Left lung (tissue), 4 donors: ENCODE measurements at regions not wholly inside any gene's neighbourhood (a gene's known extent, or its start where the extent isn't known, plus 50 kb on each side); places are given as distances from the start of the nearest gene placed in this dataset.

Experiments used
- ATAC-seq: fragments of 200-7000 bp; cut with Tn5 transposase; one replicate; pipeline ENCODE4 v1.9.1; 2020; ENCODE audit warnings: moderate library complexity
- DNase-seq, 4 donors: peaks; one replicate each; pipeline ENCODE4 v3.0.0-alpha.2; 2013 to 2020
- H3K27ac ChIP-seq, 2 donors: fragments of 200-600 bp; sonication (generic) in 1 of 2; one replicate each; pipeline versions ENCODE4 v1.5.0 to v1.8.0; 2020 to 2021
- H3K27me3 ChIP-seq, 2 donors: fragments of 200-600 bp; sonication (generic) in 1 of 2; one replicate each; pipeline versions ENCODE4 v1.5.0 to v1.8.0; 2020 to 2021
- H3K36me3 ChIP-seq, 2 donors: fragments of 200-600 bp; sonication (generic) in 1 of 2; one replicate each; pipeline versions ENCODE4 v1.5.0 to v1.8.0; 2020 to 2021
- H3K4me1 ChIP-seq, 2 donors: fragments of 200-600 bp; one replicate each; pipeline ENCODE4 v1.8.0; 2021
- H3K4me3 ChIP-seq, 2 donors: fragments of 200-600 bp; sonication (generic) in 1 of 2; one replicate each; pipeline versions ENCODE4 v1.5.0 to v1.8.0; 2020 to 2021; ENCODE audit warnings: mild to moderate bottlenecking in 1 of 2
- H3K9me3 ChIP-seq, 2 donors: fragments of 200-600 bp; sonication (generic) in 1 of 2; one replicate each; pipeline versions ENCODE4 v1.5.0 to v1.8.0; 2020 to 2021
- intact Hi-C, 2 donors: fragments of 100-400 bp; cut with DNase I; formaldehyde crosslinking; loops; one replicate each; pipeline versions ENCODE4 v1.11.2 to v1.14.2; 2022
- TF ChIP-seq, protein P1 (sequence below), 2 donors: fragments of 200-600 bp; sonication (generic) in 1 of 2; IDR thresholded peaks; one replicate each; pipeline versions ENCODE4 v1.5.0 to v1.8.0; 2021; ENCODE audit warnings: antibody characterized with exemption in 2 of 2
- donor health status: DM: no; HTN: yes; CAD: no.
- donor health status: DM: no; HTN: no; CAD: no.

DNA sequence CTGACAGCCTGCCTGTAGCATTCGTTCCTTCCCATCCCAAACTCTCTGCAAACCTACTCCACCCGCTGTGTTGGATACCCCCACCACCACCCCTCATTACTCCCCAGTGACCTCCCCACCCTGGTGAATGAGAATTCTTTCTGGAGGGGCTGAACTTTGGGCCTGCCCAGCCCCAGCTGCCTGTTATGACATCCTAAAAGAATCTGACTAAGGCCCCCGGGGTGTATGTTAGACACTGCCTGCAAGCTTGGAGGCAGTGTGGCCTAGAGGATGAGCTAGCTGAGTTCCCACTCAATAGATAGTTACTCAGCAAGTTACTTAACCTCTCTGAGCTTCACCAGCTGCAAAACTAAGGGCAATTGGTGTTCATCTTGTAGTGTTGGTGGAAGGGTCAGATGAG, 110.2 kb upstream of the FGGY start:
- DNase-seq = no peak
- intact Hi-C loops = no loop called here
- H3K4me1 ChIP-seq = no peaks in the 10 kb centered on the region
- ATAC-seq = peak; percentile 22
- no peak overlapping the region for H3K4me3 ChIP-seq
- no peaks in the 10 kb centered on the region for H3K36me3 ChIP-seq
- H3K27ac ChIP-seq = no peak overlapping the region
- no peaks in the 10 kb centered on the region for H3K9me3 ChIP-seq
- TF ChIP-seq, protein P1, sequence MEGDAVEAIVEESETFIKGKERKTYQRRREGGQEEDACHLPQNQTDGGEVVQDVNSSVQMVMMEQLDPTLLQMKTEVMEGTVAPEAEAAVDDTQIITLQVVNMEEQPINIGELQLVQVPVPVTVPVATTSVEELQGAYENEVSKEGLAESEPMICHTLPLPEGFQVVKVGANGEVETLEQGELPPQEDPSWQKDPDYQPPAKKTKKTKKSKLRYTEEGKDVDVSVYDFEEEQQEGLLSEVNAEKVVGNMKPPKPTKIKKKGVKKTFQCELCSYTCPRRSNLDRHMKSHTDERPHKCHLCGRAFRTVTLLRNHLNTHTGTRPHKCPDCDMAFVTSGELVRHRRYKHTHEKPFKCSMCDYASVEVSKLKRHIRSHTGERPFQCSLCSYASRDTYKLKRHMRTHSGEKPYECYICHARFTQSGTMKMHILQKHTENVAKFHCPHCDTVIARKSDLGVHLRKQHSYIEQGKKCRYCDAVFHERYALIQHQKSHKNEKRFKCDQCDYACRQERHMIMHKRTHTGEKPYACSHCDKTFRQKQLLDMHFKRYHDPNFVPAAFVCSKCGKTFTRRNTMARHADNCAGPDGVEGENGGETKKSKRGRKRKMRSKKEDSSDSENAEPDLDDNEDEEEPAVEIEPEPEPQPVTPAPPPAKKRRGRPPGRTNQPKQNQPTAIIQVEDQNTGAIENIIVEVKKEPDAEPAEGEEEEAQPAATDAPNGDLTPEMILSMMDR (IDR thresholded peaks at IDR 0.05) = no peak
- H3K27me3 ChIP-seq = no peaks in the 10 kb centered on the region

DNA sequence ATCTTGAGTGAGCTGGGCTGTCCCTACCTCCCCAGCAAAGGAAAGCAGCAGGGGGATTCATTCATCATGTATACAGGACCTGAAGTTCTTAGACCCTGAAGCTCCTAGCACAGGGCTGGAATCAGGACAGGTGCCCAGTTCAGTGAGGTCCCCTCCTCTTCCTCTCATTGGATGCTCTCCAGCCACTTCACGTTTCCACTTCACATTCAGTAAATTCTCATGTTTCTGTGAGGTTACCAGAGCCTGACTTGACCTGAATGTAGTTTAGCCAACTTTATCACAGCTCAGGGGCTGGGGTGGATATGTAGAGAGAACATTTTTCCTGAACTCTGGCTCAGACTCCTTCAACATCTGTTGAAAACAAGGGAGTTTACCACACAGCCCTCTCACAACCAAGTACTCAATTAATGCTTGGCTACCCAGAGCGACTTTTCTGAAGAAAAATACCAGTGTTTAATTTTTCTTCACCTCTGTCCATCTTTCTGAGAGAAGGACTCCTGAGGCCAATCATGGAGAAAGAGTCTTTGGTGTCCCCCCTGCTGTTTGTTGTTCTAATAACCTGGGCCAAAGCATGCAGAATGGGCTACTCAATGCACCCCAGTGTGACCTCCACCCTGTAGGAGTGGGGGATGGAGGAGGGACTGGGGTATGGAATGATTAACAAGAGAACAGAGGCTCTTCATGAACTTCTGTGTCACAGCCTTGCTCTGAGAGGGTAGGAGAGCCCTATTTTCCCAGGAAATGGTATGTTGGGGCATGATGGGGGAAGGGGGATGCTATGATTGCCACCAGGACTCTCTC, 108.3 kb upstream of the FGGY start:
- no peaks in the 10 kb centered on the region for H3K27me3 ChIP-seq
- no peaks in the 10 kb centered on the region for H3K36me3 ChIP-seq
- peaks cover 0 to 4% of the 10 kb centered on the region in 2 donors for H3K9me3 ChIP-seq
- H3K4me3 ChIP-seq = no peak overlapping the region
- H3K27ac ChIP-seq = no peak overlapping the region
- ATAC-seq (peak; percentile 74), DNase-seq (peak in 1 of 4 donors; percentile 45)
- TF ChIP-seq, protein P1 (IDR thresholded peaks at IDR 0.05) = no peak
- H3K4me1 ChIP-seq = no peaks in the 10 kb centered on the region
- intact Hi-C loops = no loop called here

DNA sequence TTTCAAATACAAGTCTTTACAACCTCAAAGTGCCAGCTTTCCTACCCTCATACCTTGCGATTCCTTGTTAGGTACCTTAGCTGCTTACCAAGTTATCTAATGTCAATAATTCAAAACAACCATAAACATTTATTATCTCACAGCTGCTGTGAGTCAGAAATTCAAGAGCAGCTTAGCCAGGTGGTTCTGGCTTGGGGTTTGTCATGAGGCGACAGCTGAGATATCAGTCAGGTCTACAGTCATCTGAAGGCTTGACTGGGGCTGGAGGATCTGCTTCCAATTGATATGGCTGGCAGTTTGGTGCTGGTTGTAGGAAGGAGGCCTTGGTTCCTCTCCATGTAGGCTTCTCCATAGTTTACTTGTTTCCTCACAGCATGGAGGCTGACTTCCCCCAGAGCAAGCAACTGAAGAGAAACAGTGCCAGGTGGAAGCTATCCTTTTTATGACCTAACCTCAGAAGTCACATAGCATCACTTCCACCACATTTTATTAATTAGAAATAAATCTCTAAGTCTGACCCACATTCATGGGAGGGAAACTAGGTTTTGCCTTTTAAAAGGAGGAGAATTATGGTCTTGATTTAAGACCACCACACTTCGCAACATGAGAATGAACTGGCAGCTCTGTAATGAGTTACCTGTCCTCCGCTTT, 103.3 kb upstream of the FGGY start:
- Histone ChIP-seq H3K4me1 (no peaks in the 10 kb centered on the region), H3K27ac (no peak overlapping the region), H3K27me3 (no peaks in the 10 kb centered on the region), H3K36me3 (no peaks in the 10 kb centered on the region), H3K9me3 (peaks cover 0 to 4% of the 10 kb centered on the region in 2 donors), H3K4me3 (no peak overlapping the region)
- intact Hi-C loops = no loop called here
- ATAC-seq = no peak
- DNase-seq = no peak
- TF ChIP-seq, protein P1 (IDR thresholded peaks at IDR 0.05) = no peak

DNA sequence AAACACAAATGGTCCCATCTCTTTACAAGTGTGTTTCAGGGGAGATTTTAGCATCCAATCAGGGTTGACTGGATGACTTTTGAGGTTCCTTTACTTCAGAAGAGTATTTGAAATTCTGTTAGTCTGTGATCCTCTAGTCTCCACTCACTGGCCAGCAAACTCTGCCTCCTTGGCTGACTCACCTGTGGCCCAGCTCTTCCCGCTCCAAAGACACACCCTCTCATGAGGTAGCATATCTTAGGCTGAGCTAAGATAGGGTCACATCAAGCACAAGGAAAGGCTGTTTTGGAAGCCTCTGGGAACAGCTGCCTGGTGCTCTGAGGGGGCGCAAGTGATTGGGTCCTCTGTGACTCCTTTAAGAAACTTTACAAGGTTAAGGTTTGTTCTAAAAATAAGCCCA, 102.3 kb upstream of the FGGY start:
- H3K4me3 ChIP-seq = no peak overlapping the region
- intact Hi-C loops = no loop called here
- DNase-seq (no peak), ATAC-seq (no peak)
- TF ChIP-seq, protein P1 (IDR thresholded peaks at IDR 0.05) = no peak
- H3K9me3 ChIP-seq = peaks cover 0 to 4% of the 10 kb centered on the region in 2 donors
- H3K4me1 ChIP-seq = no peaks in the 10 kb centered on the region
- H3K36me3 ChIP-seq = no peaks in the 10 kb centered on the region
- no peaks in the 10 kb centered on the region for H3K27me3 ChIP-seq
- no peak overlapping the region for H3K27ac ChIP-seq

DNA sequence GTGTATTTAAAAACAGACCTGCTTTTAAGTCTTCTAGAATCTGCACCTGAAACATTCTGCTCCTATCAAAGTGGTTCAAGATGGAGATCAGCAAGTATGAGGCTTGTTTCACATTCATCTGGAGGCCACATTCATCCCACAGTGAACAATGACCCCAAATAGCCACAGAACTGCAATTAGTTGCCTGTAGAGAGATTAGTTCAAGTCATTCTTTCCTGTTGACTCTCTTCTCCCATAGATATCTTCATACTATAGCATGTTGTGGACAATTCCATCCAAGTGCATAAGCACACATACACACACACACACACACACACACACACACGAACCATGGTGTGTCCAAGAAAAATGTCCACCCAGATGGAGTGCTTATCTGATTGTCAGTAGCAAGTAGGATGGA, 101.7 kb upstream of the FGGY start:
- Histone ChIP-seq H3K9me3 (peaks cover 0 to 4% of the 10 kb centered on the region in 2 donors), H3K27me3 (no peaks in the 10 kb centered on the region), H3K4me1 (no peaks in the 10 kb centered on the region), H3K36me3 (no peaks in the 10 kb centered on the region), H3K27ac (no peak overlapping the region), H3K4me3 (no peak overlapping the region)
- DNase-seq (no peak), ATAC-seq (no peak)
- TF ChIP-seq, protein P1 (IDR thresholded peaks at IDR 0.05) = no peak
- intact Hi-C loops = no loop called here
